Stimulated activated CD8-positive, alpha-beta memory T cell treated with anti-CD3 and anti-CD28 coated beads, Interleukin-2, amount 100 ng/mL, for 1 hour (primary cell): ENCODE measurements at regions not wholly inside any gene's neighbourhood (a gene's known extent, or its start where the extent isn't known, plus 50 kb on each side); places are given as distances from the start of the nearest gene placed in this dataset.

Experiments
- DNase-seq, 2 donors: peaks; one replicate each; pipeline ENCODE4 v3.0.0-alpha.2; 2020; ENCODE audit warnings: low read depth in 2 of 2

- no peak for DNase-seq
Observed at GRCh38 chr12:97324471-97324870, 138.1 kb upstream of the RMST start.

GRCh38 chr12:97335115-97335514, 127.5 kb upstream of the RMST start:
- DNase-seq, result no peak

GRCh38 chr12:97336900-97337751, 125.5 kb upstream of the RMST start:
- no peak for DNase-seq

- DNase-seq, result no peak
Observed at GRCh38 chr12:97342130-97342529, 120.5 kb upstream of the RMST start.

- no peak for DNase-seq
Observed at GRCh38 chr12:97347956-97348355, 114.6 kb upstream of the RMST start.

- no peak for DNase-seq
Observed at GRCh38 chr12:97358361-97358760, 104.2 kb upstream of the RMST start.

GRCh38 chr12:97359021-97359690, 103.4 kb upstream of the RMST start:
- no peak for DNase-seq

GRCh38 chr12:97363693-97364092, 98.9 kb upstream of the RMST start:
- DNase-seq, result no peak

GRCh38 chr12:97368462-97369163, 94.0 kb upstream of the RMST start:
- no peak for DNase-seq

GRCh38 chr12:97375310-97375709, 87.3 kb upstream of the RMST start:
- no peak for DNase-seq

GRCh38 chr12:97380440-97380839, 82.2 kb upstream of the RMST start:
- no peak for DNase-seq

- no peak for DNase-seq
Observed at GRCh38 chr12:97385121-97385520, 77.5 kb upstream of the RMST start.

GRCh38 chr12:97386133-97386581, 76.4 kb upstream of the RMST start:
- DNase-seq, result no peak

- DNase-seq, result no peak
Observed at GRCh38 chr12:97387844-97388243, 74.8 kb upstream of the RMST start.

GRCh38 chr12:97394657-97395056, 67.9 kb upstream of the RMST start:
- no peak for DNase-seq

- DNase-seq, result no peak
Observed at GRCh38 chr12:97397008-97397407, 65.6 kb upstream of the RMST start.

- DNase-seq, result no peak
Observed at GRCh38 chr12:97398704-97399103, 63.9 kb upstream of the RMST start.

GRCh38 chr12:97404093-97404492, 58.5 kb upstream of the RMST start:
- DNase-seq, result no peak

- DNase-seq, result no peak
Observed at GRCh38 chr12:97404543-97404942, 58.1 kb upstream of the RMST start.

GRCh38 chr12:97408363-97408762, 54.2 kb upstream of the RMST start:
- DNase-seq, result no peak

GRCh38 chr12:97411341-97411740, 51.3 kb upstream of the RMST start:
- no peak for DNase-seq
